ENCODE measurements at regions not wholly inside any gene's neighbourhood (a gene's known extent, or its start where the extent isn't known, plus 50 kb on each side); places are given as distances from the start of the nearest gene placed in this dataset.

DNA sequence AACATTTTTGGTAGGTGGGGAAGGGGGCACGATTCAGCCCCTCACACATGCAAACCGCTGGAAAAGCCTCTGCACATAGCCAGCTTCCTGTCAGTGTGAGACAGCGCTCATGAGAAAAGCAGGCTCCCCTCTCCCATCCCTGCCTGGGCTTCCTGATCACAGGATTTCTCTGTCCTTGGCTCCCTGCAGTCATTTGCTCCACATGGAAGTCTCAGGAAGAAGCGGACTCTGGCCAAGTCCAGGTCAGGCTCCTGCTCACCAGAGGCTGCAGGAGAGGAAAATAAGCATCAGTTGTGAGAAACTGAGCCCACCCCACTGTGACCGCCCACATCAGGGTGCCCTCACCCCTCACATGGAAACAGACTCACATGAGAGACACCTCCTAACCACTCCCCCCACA is 664.3 kb upstream of the TENM3 start:
- no peak for DNase-seq

DNA sequence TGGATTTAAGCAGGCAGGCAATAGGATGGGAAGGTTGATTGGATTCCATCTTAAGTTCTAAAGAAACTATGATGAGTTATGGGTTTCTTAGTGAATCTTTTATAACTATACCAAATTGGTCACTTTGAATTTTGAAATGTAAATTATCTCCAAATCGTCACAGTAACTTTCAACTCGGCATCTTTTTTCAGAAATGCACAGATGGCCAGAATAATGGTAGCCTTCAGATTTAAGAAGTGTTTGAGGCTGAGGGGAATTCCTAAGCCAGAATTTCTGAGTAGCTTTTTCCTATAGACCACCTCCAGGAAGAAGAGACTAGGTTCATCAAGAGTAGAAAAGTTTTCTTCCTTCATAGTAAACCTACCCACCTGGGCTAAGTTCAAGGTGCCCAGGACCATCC is 663.7 kb upstream of the TENM3 start:
- DNase-seq = no peak

DNA sequence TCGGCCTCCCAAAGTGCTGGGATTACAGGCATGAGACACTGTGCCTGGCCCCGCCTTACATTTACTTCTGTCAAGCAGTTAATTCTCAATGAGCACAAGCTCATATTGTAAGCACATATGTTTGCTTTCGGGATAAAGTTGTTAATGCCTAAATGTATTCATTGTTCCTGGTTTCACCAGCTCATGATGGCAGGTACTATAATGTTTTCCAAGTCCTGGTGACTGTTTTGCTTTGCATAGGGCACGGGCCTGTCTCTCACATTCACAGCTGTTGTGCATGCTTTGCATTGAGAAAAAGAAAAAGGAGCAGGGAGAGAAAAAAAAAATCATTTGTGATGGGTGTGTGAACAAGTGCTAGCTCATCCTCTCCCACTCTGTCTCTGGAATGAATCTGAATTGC is 661.2 kb upstream of the TENM3 start:
- no peak for DNase-seq

DNA sequence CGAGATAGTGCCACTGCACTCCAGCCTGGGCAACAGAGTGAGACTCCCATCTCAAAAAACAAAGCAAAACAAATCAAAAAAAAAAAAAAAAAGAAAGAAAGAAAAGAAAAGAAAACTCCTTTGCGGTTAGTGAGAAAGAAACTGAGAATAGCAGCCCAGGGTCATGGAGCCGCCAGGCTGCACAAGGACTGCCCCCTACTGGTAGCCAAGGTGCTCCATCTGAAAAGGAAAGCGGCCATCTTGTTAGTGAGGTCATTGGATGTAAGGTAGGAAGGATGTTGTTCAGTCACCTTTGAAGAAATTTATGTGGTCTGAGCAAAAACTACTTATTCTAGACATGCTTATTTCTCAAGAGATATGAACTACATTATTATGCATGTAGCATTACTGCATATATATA is 660.6 kb upstream of the TENM3 start:
- DNase-seq = no peak

DNA sequence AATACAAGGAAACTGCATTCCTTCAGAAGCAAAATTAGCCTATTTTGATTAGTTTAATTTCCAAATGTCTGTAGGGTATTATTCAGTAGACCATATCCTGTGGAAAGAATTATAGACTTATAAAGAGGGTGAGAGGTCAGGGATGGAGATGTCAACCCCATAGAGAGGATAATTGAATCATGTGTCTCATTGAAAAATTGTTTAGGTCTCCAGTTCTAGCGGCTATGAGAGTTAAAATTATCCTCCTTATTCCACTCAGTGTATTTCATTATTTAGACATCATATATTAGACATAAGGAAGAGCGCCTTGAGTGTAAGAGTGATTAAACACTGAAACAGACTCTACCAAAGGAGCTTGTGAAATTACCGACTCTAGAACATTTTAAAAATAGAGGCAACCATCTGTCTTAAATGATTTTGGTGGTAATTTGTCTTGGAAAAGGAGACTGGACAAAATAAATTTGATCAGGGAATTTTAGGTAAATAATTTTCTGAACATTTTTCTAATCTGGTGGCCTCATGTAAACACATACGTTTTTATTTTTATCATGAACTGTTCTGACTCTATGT is 654.4 kb upstream of the TENM3 start:
- no peak for DNase-seq

DNA sequence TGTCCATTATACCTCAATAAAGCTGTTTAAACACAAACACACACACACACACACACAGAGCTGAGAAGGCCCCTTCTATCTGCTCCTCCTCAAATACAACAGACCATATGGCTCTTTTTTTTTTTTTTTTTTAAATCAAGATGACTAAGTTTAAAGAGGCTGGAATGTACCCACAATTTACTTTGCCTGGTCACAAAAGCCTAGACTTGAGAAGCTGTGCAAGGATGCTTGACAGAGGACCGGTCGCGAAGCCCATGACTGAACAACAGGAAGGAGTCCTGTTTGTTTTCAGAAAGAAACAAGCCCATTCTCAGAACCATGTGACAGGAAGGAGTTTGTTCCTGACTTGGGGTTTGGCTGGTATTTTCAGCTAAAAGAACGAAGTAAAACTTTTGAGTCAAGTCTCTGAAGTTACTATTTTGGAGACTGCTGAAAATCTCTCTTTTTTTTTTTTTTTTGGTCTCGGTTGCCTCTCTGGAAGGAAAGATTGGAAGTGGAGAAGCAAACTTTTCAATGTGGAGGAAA is 650.9 kb upstream of the TENM3 start:
- DNase-seq = peak; percentile 18

DNA sequence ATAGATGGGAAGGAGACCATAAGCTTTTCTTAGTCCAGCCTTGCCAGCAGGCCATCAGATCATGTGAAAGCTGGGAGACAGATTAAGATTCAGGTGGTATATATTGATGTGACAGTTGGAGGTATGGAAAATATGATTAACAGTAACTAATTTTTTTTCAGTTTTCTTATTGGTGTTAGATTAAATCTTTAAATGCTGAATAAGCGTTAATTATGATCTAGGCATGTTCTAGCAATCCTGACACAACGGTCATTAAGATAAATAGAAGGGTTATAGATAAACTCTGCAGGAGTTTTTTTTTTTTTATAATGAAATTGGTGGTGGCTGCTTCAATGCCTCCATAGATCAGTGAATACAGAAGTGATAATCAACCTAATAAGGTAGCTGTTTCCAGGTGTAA is 649.5 kb upstream of the TENM3 start:
- DNase-seq = no peak

DNA sequence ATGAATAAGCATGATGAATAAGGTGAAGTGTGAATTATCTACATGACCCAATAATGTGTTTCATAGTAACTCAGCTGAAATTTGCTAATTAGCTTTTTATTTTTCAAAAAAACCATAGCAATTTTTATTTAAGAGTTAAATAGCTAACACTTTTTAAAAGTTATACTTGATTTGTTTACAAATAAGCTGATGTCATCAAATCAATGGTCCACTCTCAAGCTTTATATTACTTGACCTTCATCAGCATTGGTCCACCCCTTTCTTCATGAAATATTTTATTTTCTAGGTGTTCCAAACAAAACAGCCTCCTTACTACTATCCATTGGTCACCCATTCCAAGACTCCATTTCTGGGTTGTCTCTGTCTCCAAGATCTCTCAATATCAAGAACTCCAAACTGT is 649.0 kb upstream of the TENM3 start:
- DNase-seq = no peak

DNA sequence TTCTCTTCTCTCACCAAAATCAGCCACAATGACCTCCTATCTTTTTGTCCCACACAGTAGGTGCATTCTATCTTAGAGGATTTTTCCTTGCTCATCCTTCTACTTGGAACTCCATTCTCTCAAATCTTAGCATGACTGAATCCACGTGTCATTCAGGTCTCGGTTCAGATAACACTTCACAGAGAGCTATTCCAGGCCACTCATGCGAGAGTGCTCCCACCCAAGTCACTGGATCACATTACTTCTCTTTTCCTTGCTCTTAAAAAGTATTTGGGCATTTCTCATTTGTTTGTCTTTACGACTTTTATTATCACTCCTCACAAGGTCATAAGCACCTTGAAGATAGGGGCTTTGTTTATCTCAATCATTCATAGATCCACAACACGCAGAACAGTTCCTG is 647.5 kb upstream of the TENM3 start:
- no peak for DNase-seq

DNA sequence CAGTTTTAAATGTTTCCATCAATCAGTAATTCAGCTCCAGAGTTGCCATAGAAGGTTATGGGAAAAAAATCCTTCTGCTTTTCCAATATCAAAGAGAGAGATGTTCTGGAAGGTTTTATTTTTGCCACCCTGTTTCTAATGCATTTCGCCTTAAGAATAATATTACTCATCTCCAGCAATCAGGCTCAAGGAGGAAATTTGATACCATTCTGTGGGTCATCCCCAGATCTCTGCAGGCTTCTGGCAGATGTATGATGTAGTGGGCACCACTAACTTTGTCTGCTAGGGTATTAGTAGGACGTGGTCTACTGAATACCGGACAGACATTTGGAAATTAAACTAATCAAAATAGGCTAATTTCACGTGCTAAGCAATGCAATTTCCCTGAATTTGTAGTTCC is 645.4 kb upstream of the TENM3 start:
- DNase-seq = peak; percentile 57

DNA sequence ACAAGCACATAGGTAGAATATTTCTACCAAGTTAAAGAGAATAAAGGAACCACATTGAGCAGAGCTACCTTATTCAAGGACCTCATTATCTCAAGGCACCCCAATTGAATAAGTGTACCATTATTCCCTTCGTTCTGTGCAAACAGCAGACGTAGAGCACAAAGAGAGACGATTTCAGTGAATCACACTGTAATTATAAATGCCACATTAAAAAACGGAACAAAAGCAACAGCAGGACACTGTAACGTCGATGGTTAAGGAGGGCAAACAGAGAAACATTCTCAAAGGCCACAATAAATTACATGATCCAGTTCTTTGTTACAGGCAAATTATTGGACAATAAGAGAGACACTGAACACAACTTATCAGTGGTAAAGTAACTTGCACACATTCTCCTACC is 644.1 kb upstream of the TENM3 start:
- DNase-seq = no peak

DNA sequence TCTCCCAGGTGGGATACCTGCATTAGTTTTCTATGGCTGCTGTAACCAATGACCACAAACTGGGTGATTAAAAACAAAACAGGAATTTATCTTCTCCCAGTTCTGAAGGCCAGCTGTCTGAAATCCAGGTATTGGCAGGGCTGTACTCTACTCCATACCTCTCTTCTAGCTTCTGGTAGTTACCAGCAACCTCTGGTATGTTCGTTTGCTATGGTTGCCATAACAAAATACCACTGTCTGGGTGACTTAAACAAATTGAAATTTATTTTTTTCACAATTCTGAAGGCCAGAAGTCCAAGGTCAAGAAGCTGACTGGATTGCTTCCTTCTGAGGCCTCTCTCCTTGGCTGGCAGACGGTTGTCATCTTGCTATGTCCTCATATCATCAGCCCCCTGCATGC is 642.1 kb upstream of the TENM3 start:
- DNase-seq = peak; percentile 14

DNA sequence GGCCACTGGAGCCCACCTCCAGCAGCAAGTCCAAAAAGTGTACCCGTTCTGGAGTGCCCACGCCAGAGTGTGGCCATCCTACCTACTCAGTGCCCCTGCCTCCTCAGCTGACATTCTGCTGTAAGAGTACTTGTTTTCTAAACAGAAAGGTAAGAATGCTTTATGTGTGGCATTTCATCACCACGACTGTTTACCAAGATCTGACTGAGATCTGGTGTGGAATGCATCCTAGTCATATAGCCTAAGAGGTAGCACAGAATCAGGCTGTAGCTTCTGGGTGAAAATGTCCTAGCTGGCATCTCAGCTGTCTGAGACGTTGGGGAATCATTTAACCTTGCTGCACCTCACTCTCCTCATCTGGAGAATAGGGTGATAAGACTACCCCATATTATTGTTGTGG is 638.7 kb upstream of the TENM3 start:
- DNase-seq = no peak

DNA sequence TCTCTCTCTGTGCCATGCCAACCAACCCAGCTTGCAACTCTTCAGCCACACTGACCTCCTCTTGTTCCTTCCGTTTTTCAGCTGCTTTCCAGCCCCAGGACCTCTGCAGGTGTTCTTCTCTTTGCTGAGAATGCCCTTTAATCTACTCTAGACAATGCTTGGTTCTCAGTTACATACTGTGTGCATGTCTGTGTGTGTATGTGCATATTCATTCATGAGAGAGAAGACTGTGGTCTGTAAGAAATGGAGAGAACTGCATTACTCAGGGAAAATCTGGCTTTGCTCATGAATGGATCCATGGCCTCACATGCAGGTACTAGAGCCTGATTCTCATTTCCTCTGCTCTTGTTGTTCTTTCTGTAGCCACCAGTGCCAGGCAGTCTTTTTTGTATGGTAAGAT is 636.9 kb upstream of the TENM3 start:
- no peak for DNase-seq

DNA sequence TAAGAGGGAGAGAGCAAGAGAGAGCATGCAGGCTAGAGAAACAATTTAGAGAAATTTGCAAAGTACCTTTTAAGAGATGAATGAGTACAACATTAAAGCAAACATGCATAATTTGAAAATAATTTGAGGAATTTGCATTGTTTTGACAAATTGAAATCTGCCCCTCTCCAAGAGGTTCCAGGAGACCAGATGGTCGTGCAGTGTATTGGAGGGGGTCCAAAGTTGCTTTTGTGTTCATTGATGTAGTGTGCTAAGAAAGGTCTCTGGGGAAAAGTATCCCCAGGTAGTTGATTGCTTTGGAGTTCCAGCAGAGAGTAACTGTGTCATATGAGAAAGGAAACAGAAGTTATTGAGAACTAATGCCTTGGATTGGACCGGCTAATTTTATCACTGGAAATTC is 635.0 kb upstream of the TENM3 start:
- DNase-seq = peak; percentile 36

DNA sequence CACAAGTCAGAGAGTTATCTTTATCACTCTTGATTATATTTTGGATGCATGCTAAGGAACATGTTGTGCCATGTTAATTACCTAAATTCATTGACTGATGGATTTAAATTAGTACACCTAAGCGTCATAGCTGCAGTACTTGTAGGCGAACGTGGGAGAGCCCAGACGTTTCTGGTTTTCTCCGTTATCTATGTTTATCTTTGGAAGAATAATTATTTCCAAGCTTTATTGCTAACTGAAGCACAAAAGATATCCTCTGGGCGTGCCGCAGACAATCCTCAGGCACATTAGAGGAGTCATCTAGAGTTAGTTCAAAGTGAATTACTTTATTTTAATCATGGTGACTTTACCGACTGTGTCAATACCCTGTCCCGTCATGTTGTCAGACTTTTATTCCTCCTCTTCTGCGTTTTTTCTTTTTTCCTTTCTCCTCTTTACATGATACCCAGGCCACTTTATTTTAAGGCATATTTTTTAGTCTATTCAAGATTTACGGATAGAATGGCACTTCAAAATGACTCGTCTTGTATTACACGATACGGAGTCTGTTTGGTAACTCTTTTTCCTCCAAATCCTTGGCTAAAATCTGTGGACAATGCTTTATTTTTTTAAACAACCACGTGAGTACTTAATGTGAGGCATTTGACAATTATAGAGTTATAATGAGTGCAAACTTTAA is 632.0 kb upstream of the TENM3 start:
- DNase-seq = no peak

DNA sequence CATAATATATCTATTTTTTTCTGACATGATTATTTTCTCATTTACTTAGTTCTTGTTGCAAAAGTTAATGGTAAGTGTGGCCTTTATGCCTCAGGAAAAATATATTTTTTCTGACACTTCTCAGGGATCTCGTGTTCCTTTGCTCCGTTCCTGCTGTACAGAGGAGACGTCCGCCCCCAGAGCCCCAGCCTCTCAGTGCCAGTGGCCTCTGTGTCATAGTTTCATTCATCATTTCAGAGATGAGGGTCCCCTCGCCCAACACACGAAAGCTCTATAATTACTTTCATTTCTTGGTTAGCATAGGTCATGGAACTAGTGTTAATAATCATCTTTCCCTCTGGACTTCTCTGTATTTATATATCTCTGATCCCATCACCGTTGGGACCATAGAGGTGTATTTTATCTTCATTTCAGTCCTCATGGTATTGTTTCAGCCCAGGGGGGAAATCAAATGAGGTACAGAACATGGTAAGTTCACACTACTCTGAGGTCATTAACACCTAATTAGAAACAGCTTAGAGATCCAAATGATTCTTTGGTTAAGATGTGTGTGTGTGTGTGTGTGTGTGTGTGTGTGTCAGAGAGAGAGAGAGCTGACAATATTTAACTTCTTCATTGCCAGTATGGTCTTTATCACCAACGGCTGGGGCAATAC is 631.1 kb upstream of the TENM3 start:
- no peak for DNase-seq

DNA sequence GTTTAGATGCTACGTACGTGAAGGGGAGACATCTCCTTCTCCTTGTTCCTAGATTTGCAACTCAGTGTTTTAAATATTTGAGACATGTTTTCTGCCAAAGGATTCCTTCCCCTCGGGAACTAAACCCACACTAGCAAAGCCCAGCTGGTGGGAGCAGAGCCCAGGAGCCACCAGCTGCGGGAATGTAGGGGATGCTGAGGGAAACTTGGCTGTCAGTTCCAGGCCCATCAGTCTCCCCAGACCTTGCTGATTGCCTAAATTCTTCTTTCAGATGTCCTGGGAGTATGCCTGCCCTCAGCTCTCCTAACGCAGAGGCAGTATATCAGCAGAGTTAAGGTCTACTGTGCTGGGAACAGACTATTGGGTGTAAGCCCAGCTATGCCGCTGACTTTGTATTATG is 630.0 kb upstream of the TENM3 start:
- DNase-seq = no peak

DNA sequence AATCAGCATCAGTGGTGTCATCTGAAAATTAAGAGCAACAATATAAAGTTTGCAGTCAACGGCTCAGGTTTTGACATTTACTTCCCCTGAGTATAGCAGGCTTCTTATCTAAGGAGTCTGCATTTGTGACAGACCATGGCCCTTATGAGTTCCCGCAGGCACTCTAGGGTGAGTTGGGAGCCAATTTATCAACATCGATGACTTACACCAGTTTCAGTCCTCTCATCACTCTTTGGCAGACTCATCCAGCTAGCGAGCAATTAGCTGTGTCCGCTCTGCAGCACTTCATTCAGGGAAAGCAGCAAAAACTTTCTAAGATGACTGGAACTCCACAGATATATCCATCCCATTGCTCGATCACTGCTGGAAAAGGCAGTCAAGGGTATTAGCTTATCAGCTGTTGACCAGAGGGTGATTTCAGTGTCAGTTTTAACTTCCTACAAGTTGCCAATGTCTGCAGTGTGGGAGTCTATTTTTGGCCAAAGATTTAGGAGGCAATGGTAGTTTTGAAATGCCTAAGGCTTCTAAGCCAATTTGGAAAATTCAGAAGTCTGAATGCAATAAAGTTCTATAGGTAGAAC is 625.1 kb upstream of the TENM3 start:
- no peak for DNase-seq

DNA sequence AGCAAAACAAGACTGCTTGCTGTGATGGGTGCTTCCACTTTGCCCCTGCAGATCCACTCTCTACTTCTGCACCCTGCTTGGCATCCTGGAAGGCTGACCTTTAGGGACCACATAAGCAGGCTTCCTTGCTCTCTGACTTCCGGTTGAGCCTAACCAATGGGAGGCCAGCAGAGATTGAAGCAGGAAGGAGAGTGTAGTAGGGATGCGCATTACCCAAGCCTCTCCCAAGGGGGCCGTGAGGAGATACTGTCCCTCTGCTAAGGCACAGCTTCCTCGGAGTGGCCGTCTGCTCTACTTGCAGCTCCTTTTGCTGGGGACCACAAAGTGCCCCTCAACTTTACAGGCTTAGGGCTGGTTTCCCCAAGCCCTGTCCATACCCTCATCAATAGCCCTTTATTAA is 624.3 kb upstream of the TENM3 start:
- no peak for DNase-seq

DNA sequence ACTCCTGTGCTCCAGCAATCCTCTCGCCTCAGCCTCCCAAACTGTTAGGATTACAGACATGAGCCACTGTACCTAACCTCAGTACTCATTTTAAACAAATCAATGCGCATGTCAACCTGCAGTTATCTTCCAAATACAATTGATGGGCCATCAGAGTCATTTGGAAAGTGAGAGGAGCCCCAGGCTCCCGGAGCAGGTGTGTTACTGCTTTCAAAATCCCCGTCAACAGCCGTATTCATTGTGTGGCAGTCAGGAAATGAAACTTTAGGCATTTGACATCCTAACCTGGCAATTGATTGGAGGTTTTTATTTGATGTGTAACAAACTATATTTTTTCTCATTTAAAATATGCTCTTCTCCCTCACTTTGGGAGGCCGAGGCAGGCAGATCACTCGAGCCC is 623.6 kb upstream of the TENM3 start:
- no peak for DNase-seq

DNA sequence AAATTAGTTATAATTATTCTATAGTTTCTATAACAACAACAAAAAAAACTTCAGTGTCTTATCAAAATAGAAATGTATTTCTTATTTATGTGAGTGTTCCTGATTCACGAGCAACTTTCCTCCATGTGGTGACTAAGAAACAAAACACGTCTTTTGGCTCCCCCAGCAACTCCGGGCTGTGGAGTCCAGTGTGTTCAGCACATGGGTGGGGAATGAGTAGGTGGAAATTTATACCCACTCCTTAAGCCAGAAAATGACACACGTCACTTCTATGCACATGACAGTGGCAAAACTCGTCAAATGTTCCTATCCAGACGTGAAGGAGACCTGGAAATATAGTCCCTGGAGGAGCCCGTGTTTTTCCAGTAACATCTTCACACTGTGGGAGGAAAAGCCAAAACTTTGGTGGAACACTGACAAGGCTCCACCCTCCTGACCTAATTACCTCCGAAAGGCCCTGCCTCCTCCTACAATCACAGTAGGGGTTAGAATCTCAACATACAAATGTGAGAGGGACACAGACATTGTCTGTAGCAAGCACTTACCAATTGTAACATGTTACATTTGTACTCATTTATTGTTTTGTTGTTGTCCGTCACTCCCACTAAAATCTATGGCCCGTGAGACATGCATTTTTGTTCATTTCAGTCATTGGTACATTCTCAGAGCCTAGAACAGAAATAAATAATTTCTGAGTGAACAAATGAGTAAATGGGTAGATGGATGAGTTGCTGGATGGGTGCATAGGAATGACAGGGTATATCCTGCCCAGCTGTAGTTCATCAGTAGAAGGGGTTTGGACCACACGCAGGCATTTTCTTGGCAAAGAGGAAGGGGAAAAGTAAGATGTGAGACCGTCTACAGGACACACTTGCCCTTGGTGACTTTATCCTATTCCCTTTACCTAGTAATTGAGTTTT is 605.8 kb upstream of the TENM3 start:
- peak; percentile 54 for DNase-seq

DNA sequence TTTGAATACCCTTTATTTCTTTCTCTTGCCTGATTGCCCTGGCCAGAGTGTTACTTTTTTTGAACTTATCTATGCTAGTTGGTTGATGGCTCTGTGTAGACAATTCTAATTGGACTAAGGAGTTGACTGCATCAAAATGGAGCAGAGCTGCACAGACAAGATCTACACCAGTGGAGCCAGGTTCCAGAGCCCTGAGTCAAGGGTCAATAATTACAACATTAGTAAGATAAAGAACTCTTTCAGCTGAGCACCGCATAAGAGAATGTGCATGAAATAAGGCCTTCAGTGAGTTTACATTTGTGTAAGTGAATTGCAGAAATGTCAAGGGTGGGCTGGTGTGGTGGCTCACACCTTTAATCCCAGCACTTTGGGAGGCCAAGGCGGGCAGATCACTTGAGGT is 599.7 kb upstream of the TENM3 start:
- DNase-seq = no peak
